Motor neuron (in vitro differentiated cells): ENCODE measurements at regions not wholly inside any gene's neighbourhood (a gene's known extent, or its start where the extent isn't known, plus 50 kb on each side); places are given as distances from the start of the nearest gene placed in this dataset.
"Not testable (repeated sequence)": the region's sequence is repeated elsewhere in the genome, so short reads cannot be mapped to it uniquely, and the experiment has no call there.

Experiments used
- ATAC-seq, 8 experiments: fragments of 200-7000 bp; cut with Tn5 transposase; replicated peaks in 6 of 8; 2 replicates each; pipeline ENCODE4 v1.8.0; 2021; ENCODE audit warnings: mild to moderate bottlenecking in 8 of 8, moderate library complexity in 8 of 8
- H3K27ac ChIP-seq, 2 donors: fragments of 250-450 bp; sonication (Bioruptor Pico); 2 replicates each; pipeline ENCODE4 v1.9.0; 2021; ENCODE audit warnings: antibody characterized with exemption in 2 of 2, mild to moderate bottlenecking in 2 of 2, moderate library complexity in 1 of 2
- H3K4me1 ChIP-seq, 2 donors: fragments of 250-450 bp; sonication (Bioruptor Pico); replicated peaks in 1 of 2; 2 replicates each; pipeline ENCODE4 v1.6.1; 2021; ENCODE audit warnings: antibody characterized with exemption in 2 of 2, mild to moderate bottlenecking in 2 of 2, moderate library complexity in 1 of 2
- H3K4me3 ChIP-seq, 5 donors: fragments of 250-450 bp; sonication (Bioruptor Pico); 2 replicates each; pipeline ENCODE4 v1.9.0; 2021; ENCODE audit warnings: antibody characterized with exemption in 5 of 5, mild to moderate bottlenecking in 5 of 5, moderate library complexity in 4 of 5
- WGBS, 10 experiments: fragments of 450-650 bp; shearing (Covaris generic); methylation state at CpG; one replicate each; pipeline ENCODE4 v1.0.0; 2022; 5-methylcytosine and 5-hydroxymethylcytosine counted together
- in situ Hi-C, 9 experiments: fragments of 400-800 bp; cut with MboI; loops; one replicate each; pipeline ENCODE4 v1.15.0; 2021; ENCODE audit warnings: low sequenced_read_pairs in 9 of 9, low pct_unique_long_range_greater_than_20kb in 2 of 9; ENCODE audit not compliant: unreplicated experiment in 9 of 9

DNA sequence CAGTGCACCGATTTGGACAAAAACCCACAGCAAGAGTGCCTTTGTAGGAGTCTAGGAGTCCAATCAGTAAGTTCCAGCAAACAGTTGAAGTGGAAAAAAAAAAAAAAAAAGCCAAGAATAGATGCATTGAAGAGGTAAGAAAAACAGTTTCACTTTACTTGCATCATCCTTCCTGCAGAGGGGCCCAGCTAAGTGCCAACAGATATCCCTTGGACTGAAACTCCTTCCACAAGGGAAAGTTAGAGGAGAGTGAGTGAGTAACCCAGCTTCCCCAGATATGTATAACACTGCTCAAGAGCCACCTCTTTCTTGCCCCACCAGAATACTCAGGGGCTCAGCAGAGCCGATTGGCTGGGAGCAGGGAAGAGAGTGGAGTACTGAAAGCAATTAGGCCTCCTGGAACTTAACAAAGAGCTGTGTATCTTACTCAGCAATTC lies 617.7 kb upstream of the SMIM31 start:
- peak overlapping the region; percentile 91 to 93 for H3K27ac ChIP-seq
- 0 to 76% (median 39%) methylated on average over 1 to 2 of the region's 2 CpGs; no CpG with 5 or more reads in 4 of the 10 experiments for WGBS, 10 experiments
- H3K4me1 ChIP-seq = peaks cover 10 to 25% of the 10 kb centered on the region in 2 donors
- H3K4me3 ChIP-seq = no peak overlapping the region
- in situ Hi-C loops = no loop called here
- peak in 6 of 8 experiments; percentile 53 to 98 (median 95) for ATAC-seq

DNA sequence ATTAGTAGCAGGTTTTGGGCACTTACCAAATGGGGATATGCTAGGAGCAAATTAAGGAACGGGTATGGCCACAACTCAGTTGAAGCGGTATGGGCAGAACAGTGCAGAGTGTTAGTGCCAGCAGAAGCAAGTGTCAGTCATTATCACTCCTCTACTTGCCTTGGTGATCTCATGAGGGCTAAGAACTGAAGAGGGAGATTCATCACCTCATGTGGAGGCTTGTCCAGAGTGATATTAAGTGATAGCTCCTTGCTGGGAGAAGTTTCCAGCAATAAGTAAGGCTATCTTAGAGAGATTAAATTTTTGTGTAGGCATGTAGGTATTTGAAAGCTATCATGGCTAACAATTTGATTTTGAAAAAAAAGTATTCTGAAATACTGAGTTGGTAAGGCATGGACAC lies 615.4 kb upstream of the SMIM31 start:
- Histone ChIP-seq H3K4me1 (peaks cover 10 to 25% of the 10 kb centered on the region in 2 donors), H3K27ac (no peak overlapping the region), H3K4me3 (no peak overlapping the region)
- in situ Hi-C loops = no loop called here
- ATAC-seq = no peak
- WGBS, 10 experiments = 0 to 100% (median 60%) methylated on average over 1 to 2 of the region's 2 CpGs; no CpG with 5 or more reads in 3 of the 10 experiments

DNA sequence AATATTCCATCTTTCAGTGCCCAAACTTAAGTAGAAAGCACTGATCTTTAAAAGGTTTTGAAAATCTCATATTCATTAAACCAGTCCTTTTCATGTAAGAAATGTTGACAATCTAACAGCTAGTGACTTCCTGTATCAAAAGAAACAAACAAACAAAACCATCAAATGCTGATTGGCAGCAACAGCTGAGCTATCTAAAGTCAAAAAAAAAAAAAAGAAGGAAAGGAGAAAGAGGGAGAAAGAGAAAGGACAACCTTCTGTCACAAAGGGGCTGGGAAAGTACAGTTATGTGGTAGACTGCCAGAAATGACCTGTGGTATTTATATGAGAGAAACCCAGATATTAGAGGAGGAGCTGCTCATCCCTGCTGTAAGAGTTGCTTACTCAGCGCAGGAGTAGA lies 614.6 kb upstream of the SMIM31 start:
- Histone ChIP-seq H3K4me1 (peaks cover 10 to 25% of the 10 kb centered on the region in 2 donors), H3K4me3 (no peak overlapping the region), H3K27ac (no peak overlapping the region)
- in situ Hi-C loops = no loop called here
- no peak for ATAC-seq
- 60 to 100% (median 100%) methylated on average over 1 of the region's 1 CpG; no CpG with 5 or more reads in 3 of the 10 experiments for WGBS, 10 experiments

DNA sequence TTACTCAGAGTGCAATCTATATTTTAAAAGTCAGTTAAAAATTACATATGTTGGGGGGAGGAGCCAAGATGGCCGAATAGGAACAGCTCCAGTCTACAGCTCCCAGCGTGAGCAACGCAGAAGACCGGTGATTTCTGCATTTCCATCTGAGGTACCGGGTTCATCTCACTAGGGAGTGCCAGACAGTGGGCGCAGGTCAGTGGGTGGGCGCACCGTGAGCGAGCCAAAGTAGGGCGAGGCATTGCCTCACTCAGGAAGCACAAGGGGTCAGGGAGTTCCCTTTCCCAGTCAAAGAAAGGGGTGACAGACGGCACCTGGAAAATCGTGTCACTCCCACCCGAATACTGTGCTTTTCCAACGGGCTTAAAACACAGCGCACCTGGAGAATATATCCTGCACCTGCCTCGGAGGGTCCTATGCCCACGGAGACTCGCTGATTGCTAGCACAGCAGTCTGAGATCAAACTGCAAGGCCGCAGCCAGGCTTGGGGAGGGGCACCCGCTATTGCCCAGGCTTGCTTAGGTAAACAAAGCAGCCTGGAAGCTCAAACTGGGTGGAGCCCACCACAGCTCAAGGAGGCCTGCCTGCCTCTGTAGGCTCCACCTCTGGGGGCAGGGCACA lies 612.1 kb upstream of the SMIM31 start:
- in situ Hi-C loops, H3K4me1 ChIP-seq, ATAC-seq, H3K4me3 ChIP-seq, H3K27ac ChIP-seq: not testable (repeated sequence)
- WGBS, 10 experiments = 40 to 100% (median 69%) methylated on average over 1 to 9 of the region's 20 CpGs; no CpG with 5 or more reads in 4 of the 10 experiments

DNA sequence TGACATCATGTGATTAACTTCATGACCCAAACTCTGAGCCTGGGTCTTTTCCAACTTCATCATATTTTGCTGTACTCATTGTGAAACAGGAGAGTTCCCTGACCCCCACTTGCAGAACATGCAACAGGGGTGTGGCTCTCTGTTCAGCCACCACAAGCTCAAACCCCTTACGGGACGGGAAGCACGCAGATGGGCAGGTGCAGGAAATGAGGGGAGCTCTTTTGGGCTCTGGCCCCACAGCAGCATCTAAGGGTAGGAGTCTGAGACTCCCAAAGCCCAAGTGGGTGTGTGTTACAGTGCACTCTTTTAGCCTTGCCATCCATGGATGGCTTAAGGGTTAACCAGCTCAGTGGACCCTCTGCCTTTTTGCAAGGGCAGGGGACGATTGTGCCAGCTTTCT lies 599.5 kb upstream of the SMIM31 start:
- in situ Hi-C loops = no loop called here
- WGBS, 10 experiments = 10 to 100% (median 80%) methylated on average over 1 to 4 of the region's 4 CpGs; no CpG with 5 or more reads in 1 of the 10 experiments
- no peak for ATAC-seq
- Histone ChIP-seq H3K4me1 (no peaks in the 10 kb centered on the region), H3K27ac (no peak overlapping the region), H3K4me3 (no peak overlapping the region)

DNA sequence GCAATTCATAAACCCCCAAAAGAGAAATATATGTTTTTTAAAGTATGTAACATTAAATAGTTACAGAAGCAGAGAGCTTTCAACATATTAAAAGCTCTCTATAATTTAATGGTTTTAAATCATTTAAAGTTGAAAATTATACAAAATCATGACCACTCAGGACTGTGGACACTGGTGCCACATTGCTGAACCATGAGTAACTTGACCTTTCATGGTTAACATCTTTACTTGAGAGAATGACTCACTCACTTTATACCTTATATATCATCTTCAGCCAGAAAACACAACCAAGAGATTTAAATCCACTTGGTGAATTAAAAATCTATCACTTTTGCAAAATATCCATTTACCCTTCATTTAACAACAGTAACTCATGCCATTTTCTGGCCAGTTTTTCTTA lies 584.3 kb upstream of the SMIM31 start:
- Histone ChIP-seq H3K27ac (no peak overlapping the region), H3K4me3 (no peak overlapping the region), H3K4me1 (no peaks in the 10 kb centered on the region)
- peak in 3 of 8 experiments; percentile 78 to 87 (median 79) for ATAC-seq
- in situ Hi-C loops = no loop called here

DNA sequence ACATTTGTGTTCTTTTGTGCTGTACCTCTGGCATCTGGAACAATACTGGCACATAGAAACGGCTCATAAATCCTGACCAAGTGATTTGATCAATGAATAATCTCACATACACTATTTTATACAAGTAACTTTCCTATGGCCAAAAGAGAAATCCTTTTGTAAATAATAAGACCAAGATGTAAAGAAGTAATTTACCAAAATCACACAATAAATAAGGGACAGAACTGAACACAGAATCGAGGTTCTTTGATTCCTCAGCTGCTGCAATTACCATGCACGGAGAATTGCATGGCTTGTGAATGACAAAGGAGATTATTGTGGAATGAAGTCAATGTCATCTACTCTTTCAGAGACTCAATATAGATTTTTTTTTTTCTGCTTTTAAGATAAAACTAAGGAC lies 576.8 kb upstream of the SMIM31 start:
- Histone ChIP-seq H3K4me1 (peaks cover 5 to 12% of the 10 kb centered on the region in 2 donors), H3K27ac (no peak overlapping the region), H3K4me3 (no peak overlapping the region)
- ATAC-seq = peak in 3 of 8 experiments; percentile 37 to 59 (median 48)
- in situ Hi-C loops = no loop called here
- 0 to 57% (median 26%) methylated on average over 1 to 3 of the region's 3 CpGs; no CpG with 5 or more reads in 2 of the 10 experiments for WGBS, 10 experiments

DNA sequence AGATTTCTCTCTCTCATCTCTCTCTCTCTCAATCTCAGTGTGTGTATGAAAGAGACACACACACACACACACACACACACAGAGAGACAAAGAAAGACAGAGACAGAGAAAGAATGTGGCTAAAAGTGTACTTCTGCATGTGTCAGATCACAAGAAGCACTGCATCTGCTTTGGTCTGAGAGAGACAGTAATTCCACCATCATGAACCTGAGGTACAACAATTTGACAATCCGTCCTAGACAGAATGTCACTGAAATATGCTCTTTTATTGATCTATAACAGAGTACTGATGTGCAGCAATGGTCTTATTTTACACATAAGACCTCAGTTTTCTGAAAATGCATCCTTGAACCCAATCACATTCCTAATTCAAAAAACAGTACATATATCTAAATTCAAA lies 576.2 kb upstream of the SMIM31 start:
- Histone ChIP-seq H3K27ac (no peak overlapping the region), H3K4me1 (peaks cover 5 to 12% of the 10 kb centered on the region in 2 donors), H3K4me3 (no peak overlapping the region)
- WGBS, 10 experiments = 0 to 13% (median 0%) methylated on average over 1 of the region's 1 CpG; no CpG with 5 or more reads in 5 of the 10 experiments
- ATAC-seq = peak in 2 of 8 experiments; percentile 36 to 40
- in situ Hi-C loops = no loop called here

DNA sequence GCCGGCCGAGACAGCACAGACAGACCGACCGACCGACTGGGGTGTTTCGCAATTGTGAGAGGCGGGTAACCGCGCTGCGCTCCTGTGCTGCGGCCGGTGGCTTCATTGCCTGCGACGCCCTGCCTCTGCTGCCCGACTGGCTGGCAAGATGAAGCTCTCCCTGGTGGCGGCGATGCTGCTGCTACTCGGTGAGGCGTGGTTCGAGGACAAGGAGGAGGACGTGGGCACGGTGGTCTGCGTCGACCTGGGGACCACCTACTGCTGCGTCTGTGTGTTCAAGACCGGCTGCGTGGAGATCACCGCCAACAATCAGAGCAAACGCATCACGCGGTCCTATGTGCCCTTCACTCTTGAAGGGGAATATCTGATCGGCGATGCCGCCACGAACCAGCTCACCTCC lies 565.7 kb upstream of the SMIM31 start:
- Histone ChIP-seq H3K27ac (no peak overlapping the region), H3K4me1 (no peaks in the 10 kb centered on the region), H3K4me3 (no peak overlapping the region)
- ATAC-seq = no peak
- in situ Hi-C loops = no loop called here
- whole genome bisulfite sequencing, 10 experiments = 33 to 100% (median 97%) methylated on average over 1 to 20 of the region's 35 CpGs; no CpG with 5 or more reads in 3 of the 10 experiments

DNA sequence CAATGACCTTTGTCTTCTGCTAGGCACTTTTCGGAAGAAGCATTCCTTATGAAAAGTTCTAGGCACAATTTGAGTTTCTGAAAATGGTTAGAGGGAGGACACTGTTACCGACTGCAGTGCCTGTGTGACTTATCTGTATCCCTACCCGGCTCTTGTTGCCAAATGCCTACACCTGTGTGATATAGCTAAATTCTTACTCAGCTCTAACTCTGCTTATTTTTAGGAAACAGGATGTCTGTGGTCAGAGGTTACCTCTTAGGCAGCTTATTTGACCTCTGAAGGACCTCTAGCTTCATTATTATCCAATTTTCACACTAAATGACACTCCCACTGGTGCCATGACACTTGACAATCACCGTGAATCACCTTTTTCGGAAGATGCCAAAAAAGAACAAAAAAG lies 561.1 kb upstream of the SMIM31 start:
- in situ Hi-C loops = no loop called here
- Histone ChIP-seq H3K27ac (no peak overlapping the region), H3K4me1 (no peaks in the 10 kb centered on the region), H3K4me3 (no peak overlapping the region)
- no peak for ATAC-seq
- 0 to 100% (median 91%) methylated on average over 1 to 5 of the region's 5 CpGs for WGBS, 10 experiments

DNA sequence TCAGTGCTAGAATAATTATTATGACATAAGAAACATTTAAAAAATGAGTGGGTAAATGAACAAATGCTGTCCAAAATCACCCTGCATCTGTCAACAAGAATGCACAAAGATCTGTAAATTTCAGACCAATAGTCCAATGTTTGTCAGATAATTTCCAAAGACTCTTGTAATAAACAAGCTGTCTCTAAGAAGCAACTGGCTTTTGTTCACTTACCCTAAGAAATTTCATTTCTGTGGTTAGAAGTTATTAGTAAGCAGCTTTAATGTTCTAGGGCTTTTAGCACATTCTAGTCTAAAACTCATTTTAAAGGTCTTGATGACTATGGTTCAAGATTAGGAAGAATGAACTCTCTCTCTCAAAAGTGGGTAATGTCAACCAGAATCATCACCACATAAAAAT lies 560.3 kb upstream of the SMIM31 start:
- Histone ChIP-seq H3K4me1 (no peaks in the 10 kb centered on the region), H3K4me3 (no peak overlapping the region), H3K27ac (no peak overlapping the region)
- no peak for ATAC-seq
- in situ Hi-C loops = no loop called here

DNA sequence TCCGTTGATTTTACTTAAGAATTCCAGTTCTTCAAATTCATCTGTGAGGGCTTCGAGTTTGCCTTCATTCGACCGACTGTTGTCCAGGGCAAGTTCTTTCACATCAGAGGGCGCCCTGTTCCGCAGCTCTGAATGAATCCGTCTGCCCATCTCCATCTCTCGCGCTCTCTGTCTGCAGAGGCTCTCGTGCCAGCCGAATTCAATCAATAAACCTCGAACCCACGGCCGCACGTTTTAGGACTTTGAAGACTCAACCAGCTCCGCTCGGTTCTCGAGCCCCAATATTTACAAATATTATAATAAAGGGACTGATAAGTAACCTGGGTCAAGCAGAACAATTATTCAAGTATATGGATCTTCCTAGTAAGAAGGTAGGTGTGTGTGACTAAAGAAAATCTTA lies 556.4 kb upstream of the SMIM31 start:
- 10 to 98% (median 90%) methylated on average over 2 to 17 of the region's 18 CpGs; no CpG with 5 or more reads in 3 of the 10 experiments for WGBS, 10 experiments

DNA sequence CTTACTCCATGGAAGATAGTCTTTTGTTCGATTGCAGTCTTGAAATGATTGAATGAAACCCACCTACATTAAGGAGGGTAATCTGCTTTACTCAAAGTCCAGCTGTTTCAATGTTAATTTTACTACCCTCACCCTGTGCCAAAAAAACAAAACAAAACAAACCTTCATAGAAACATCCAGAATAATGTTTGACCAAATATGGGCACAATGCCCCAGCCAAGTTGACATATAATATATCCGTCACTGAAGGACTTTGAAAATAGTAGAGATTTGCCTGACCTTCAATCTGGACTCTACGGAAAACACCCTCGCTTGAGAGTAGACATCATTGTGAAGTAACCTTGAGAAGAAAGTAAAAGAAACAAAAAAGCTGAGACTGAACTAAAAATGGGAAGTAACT lies 550.5 kb upstream of the SMIM31 start:
- no peak for ATAC-seq
- no peaks in the 10 kb centered on the region for H3K4me1 ChIP-seq
- H3K4me3 ChIP-seq = no peak overlapping the region
- H3K27ac ChIP-seq = no peak overlapping the region
- WGBS, 10 experiments = 0 to 100% (median 91%) methylated on average over 1 to 4 of the region's 4 CpGs
- in situ Hi-C loops = no loop called here

More for the DNA sequence above, 556.4 kb upstream of the SMIM31 start:
- Histone ChIP-seq H3K4me3 (no peak overlapping the region), H3K27ac (no peak overlapping the region), H3K4me1 (no peaks in the 10 kb centered on the region)
- in situ Hi-C loops = no loop called here
- ATAC-seq = no peak

DNA sequence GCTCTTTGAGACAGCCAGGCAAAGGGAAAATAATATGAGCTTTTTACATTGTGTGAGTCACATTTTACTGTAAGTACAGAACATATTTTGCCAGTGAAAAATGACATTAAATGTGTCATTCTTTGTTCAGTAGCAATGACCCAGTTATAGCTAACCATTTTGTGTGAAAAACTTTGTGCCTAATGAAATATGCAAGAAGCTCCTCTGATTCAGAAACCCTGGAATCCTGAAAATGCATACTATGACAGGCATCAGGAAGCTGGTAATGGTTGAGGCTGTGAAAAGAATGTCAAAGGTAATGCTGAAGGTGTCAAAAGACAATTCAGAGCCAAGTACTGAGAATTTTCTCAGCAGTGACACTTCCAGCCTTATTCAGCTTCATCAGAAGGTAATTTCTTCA lies 549.5 kb upstream of the SMIM31 start:
- H3K27ac ChIP-seq = no peak overlapping the region
- in situ Hi-C loops = no loop called here
- peak in 4 of 8 experiments; percentile 19 to 80 (median 46) for ATAC-seq
- no peak overlapping the region for H3K4me3 ChIP-seq
- H3K4me1 ChIP-seq = no peaks in the 10 kb centered on the region
